B cell (primary cell): ENCODE measurements at regions not wholly inside any gene's neighbourhood (a gene's known extent, or its start where the extent isn't known, plus 50 kb on each side); places are given as distances from the start of the nearest gene placed in this dataset.

Experiments used
- ATAC-seq: fragments of 200-7000 bp; cut with Tn5 transposase; one replicate; pipeline ENCODE4 v1.10.0; 2021; ENCODE audit warnings: low read depth, mild to moderate bottlenecking, moderate number of reproducible peaks, moderate library complexity
- CTCF ChIA-PET: fragments of 350-600 bp; sonication (Branson Sonifier 250); formaldehyde crosslinking; loops from one replicate; lab custom pipeline; 2021; ENCODE audit warnings: antibody characterized with exemption, inconsistent platforms; lab: Charles Lee
- POLR2A ChIA-PET: fragments of 350-600 bp; sonication (Branson Sonifier 250); formaldehyde crosslinking; loops from one replicate; lab custom pipeline; 2021; ENCODE audit warnings: antibody characterized with exemption; lab: Charles Lee
- DNase-seq: peaks from one replicate; pipeline ENCODE4 v3.0.0; 2013
- H2AFZ ChIP-seq: 2 replicates; pipeline ENCODE4 v1.6.1; 2012; ENCODE audit warnings: mild to moderate bottlenecking, low read depth, low read length; ENCODE audit not compliant: insufficient read depth, poor library complexity, severe bottlenecking
- H3K27ac ChIP-seq, 2 donors: 1 replicate in 1 of 2; 2 replicates in 1 of 2; pipeline ENCODE4 v1.5.1; 2012 to 2013; ENCODE audit warnings: low read length in 2 of 2, mild to moderate bottlenecking in 2 of 2, moderate library complexity in 1 of 2
- H3K27me3 ChIP-seq, 4 experiments: fragments of 200-600 bp in 1 of 4; sonication (generic) in 1 of 4; replicated peaks in 1 of 4; 1 replicate in 2 of 4; 2 replicates in 2 of 4; pipeline versions ENCODE4 v1.6.1 to v1.7.0; 2013 to 2016; ENCODE audit warnings: low read length in 3 of 4, mild to moderate bottlenecking in 2 of 4, mixed read lengths in 1 of 4, moderate library complexity in 1 of 4; ENCODE audit not compliant: insufficient read depth in 4 of 4, control insufficient read depth in 3 of 4; ENCODE audit errors: control extremely low read depth in 1 of 4
- H3K36me3 ChIP-seq, 2 experiments: replicated peaks in 1 of 2; 1 replicate in 1 of 2; 2 replicates in 1 of 2; pipeline versions ENCODE4 v1.6.1 to v1.7.1; 2013; ENCODE audit warnings: low read length in 1 of 2; ENCODE audit not compliant: insufficient read depth in 2 of 2, control insufficient read depth in 1 of 2; ENCODE audit errors: control extremely low read depth in 1 of 2, extremely low read depth in 1 of 2
- H3K4me1 ChIP-seq, 2 donors: fragments of 200-600 bp in 1 of 2; sonication (generic) in 1 of 2; 1 replicate in 1 of 2; 2 replicates in 1 of 2; pipeline versions ENCODE4 v1.5.1 to v1.6.1; 2013 to 2017; ENCODE audit warnings: low read length in 2 of 2; ENCODE audit not compliant: control insufficient read depth in 2 of 2, insufficient read depth in 2 of 2
- H3K4me2 ChIP-seq: replicated peaks from 2 replicates; pipeline ENCODE3; 2012; ENCODE audit warnings: mild to moderate bottlenecking, low read depth, low read length; ENCODE audit not compliant: poor library complexity, severe bottlenecking
- H3K4me3 ChIP-seq, 5 experiments: fragments of 200-600 bp in 1 of 5; sonication (generic) in 1 of 5; 1 replicate in 3 of 5; 2 replicates in 2 of 5; pipeline versions ENCODE4 v1.5.1 to v1.7.0; 2011 to 2016; ENCODE audit warnings: low read length in 4 of 5, mild to moderate bottlenecking in 4 of 5, low read depth in 2 of 5, control low read depth in 1 of 5, moderate library complexity in 1 of 5; ENCODE audit not compliant: insufficient read depth in 1 of 5; ENCODE audit errors: control extremely low read depth in 1 of 5, extremely low read depth in 1 of 5
- H3K79me2 ChIP-seq: fragments of 200-600 bp; sonication (generic); one replicate; pipeline ENCODE4 v1.6.0; 2016; ENCODE audit warnings: low read length; ENCODE audit not compliant: control insufficient read depth, insufficient read depth
- H3K9ac ChIP-seq: fragments of 200-600 bp; sonication (generic); 2 replicates; pipeline ENCODE4 v1.6.1; 2017; ENCODE audit warnings: mild to moderate bottlenecking, low read length, moderate library complexity
- H3K9me3 ChIP-seq, 3 donors: one replicate each; pipeline versions ENCODE4 v1.6.1 to v1.7.1; 2013; ENCODE audit warnings: low read length in 2 of 3; ENCODE audit not compliant: control insufficient read depth in 2 of 3, insufficient read depth in 1 of 3; ENCODE audit errors: control extremely low read depth in 1 of 3
- H4K20me1 ChIP-seq: 2 replicates; pipeline ENCODE4 v1.6.0; 2012; ENCODE audit warnings: mild to moderate bottlenecking, low read length; ENCODE audit not compliant: insufficient read depth, control insufficient read depth, poor library complexity, severe bottlenecking
- H3K27ac Mint-ChIP-seq: one replicate; pipeline ENCODE4 v1.8.0; 2021; ENCODE audit warnings: mixed read lengths
- H3K27me3 Mint-ChIP-seq: one replicate; pipeline ENCODE4 v1.8.0; 2021; ENCODE audit warnings: mixed read lengths
- H3K4me1 Mint-ChIP-seq: one replicate; pipeline ENCODE4 v1.8.0; 2021; ENCODE audit warnings: mixed read lengths
- H3K4me3 Mint-ChIP-seq: one replicate; pipeline ENCODE4 v1.8.0; 2021; ENCODE audit warnings: mixed read lengths
- H3K9me3 Mint-ChIP-seq: one replicate; pipeline ENCODE4 v1.8.0; 2022; ENCODE audit warnings: mixed read lengths; ENCODE audit not compliant: insufficient read depth
- EZH2 ChIP-seq: IDR thresholded peaks from 2 replicates; pipeline ENCODE4 v1.6.1; 2012; ENCODE audit warnings: borderline replicate concordance, low read depth, mild to moderate bottlenecking, moderate library complexity, low read length; ENCODE audit not compliant: insufficient read depth, poor library complexity, severe bottlenecking
- WGBS: methylation state at CpG from one replicate; pipeline ENCODE4 v1.1.5; 2013; ENCODE audit warnings: missing lambda C conversion rate; ENCODE audit not compliant: insufficient coverage; 5-methylcytosine and 5-hydroxymethylcytosine counted together
- intact Hi-C: fragments of 100-400 bp; cut with micrococcal nuclease; formaldehyde crosslinking; loops from one replicate; pipeline ENCODE4 v1.10.0; 2022
- TF ChIP-seq, protein P1 (sequence below): fragments of 200-600 bp; IDR thresholded peaks from one replicate; pipeline ENCODE4 v1.8.0; 2022; ENCODE audit warnings: antibody characterized with exemption, mild to moderate bottlenecking

DNA sequence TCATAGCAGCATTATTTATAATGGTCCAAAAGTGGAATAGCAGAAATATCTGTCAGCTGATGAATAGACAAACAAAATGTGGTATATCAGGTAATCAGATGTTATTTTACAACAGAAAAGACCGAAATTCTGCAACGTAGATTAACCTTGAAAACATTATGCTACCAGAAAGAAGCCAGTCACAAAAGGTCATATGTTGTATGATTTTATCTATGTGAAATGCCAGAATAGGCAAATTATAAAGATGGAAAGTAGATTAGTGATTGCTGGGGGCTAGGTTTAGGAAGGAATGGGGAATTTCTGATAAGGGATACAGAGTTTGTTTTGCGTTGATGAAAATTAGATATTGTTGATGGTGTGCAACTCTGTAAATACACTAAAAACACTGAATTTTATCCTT is 165.0 kb upstream of the STMND1 start:
- no CpG with 5 or more reads among the region's 3 CpGs for WGBS

DNA sequence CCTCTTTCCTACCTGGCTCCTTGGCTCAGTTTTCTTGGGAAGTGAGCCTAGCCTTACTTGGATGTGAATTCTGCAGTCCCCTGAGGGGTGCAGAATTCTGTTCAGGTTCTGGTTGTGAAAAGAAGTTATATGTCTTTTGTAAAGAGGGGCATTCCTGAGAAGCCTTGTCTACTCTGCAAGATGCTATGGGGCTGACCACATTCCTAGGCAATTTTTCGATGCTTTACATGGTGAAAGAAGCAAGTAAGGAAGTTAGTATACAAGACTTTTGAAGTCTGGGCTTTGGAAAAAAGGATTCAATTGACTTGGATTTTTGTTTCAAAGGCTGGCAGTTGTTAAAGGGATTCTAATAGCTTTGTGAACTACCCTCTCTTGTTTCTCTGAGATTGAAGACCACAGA is 167.9 kb upstream of the STMND1 start:
- intact Hi-C loops: no loop called here
- Histone ChIP-seq H3K4me2 (no peak overlapping the region), H3K9ac (no peak overlapping the region), H3K4me1 (no peaks in the 10 kb centered on the region), H3K27ac (no peak overlapping the region), H3K27me3 (no peaks in the 10 kb centered on the region), H3K4me3 (no peak overlapping the region), H3K36me3 (no peaks in the 10 kb centered on the region), H3K9me3 (no peaks in the 10 kb centered on the region), H3K79me2 (no peaks in the 10 kb centered on the region), H2AFZ (no peak overlapping the region), H4K20me1 (no peaks in the 10 kb centered on the region)
- Mint-ChIP-seq H3K4me1 (no peaks in the 10 kb centered on the region), H3K4me3 (no peak overlapping the region), H3K27me3 (peaks cover 17% of the 10 kb centered on the region), H3K9me3 (peaks cover 8% of the 10 kb centered on the region), H3K27ac (no peak overlapping the region)
- no peak for ATAC-seq
- TF ChIP-seq, protein P1, sequence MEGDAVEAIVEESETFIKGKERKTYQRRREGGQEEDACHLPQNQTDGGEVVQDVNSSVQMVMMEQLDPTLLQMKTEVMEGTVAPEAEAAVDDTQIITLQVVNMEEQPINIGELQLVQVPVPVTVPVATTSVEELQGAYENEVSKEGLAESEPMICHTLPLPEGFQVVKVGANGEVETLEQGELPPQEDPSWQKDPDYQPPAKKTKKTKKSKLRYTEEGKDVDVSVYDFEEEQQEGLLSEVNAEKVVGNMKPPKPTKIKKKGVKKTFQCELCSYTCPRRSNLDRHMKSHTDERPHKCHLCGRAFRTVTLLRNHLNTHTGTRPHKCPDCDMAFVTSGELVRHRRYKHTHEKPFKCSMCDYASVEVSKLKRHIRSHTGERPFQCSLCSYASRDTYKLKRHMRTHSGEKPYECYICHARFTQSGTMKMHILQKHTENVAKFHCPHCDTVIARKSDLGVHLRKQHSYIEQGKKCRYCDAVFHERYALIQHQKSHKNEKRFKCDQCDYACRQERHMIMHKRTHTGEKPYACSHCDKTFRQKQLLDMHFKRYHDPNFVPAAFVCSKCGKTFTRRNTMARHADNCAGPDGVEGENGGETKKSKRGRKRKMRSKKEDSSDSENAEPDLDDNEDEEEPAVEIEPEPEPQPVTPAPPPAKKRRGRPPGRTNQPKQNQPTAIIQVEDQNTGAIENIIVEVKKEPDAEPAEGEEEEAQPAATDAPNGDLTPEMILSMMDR: no peak
- TF ChIP-seq EZH2: no peak
- WGBS: 100% methylated on average over 1 of the region's 1 CpG
- DNase-seq: no peak
- ChIA-PET POLR2A (no interaction called here), CTCF (no interaction called here)

More for the DNA sequence above, 165.0 kb upstream of the STMND1 start:
- Histone ChIP-seq H3K36me3 (no peaks in the 10 kb centered on the region), H3K79me2 (no peaks in the 10 kb centered on the region), H3K9ac (no peak overlapping the region), H3K27me3 (no peaks in the 10 kb centered on the region), H3K27ac (no peak overlapping the region), H3K4me1 (no peaks in the 10 kb centered on the region), H3K4me3 (no peak overlapping the region), H4K20me1 (no peaks in the 10 kb centered on the region), H3K9me3 (no peaks in the 10 kb centered on the region), H2AFZ (no peak overlapping the region), H3K4me2 (no peak overlapping the region)
- no peak for DNase-seq
- no peaks in the 10 kb centered on the region for H3K4me1 Mint-ChIP-seq
- CTCF ChIA-PET: no interaction called here
- H3K27ac Mint-ChIP-seq: no peak overlapping the region
- intact Hi-C loops: no loop called here
- no peak overlapping the region for H3K4me3 Mint-ChIP-seq
- no peaks in the 10 kb centered on the region for H3K9me3 Mint-ChIP-seq
- POLR2A ChIA-PET: no interaction called here
- ATAC-seq: no peak
- no peak for TF ChIP-seq EZH2
- TF ChIP-seq, protein P1: no peak
- peaks cover 23% of the 10 kb centered on the region for H3K27me3 Mint-ChIP-seq
